IPS-18a (cell line): ENCODE measurements at regions not wholly inside any gene's neighbourhood (a gene's known extent, or its start where the extent isn't known, plus 50 kb on each side); places are given as distances from the start of the nearest gene placed in this dataset.

Experiments
- H3K27ac ChIP-seq: one replicate; pipeline ENCODE4 v1.5.1; 2013; ENCODE audit warnings: low read length
- H3K27me3 ChIP-seq: one replicate; pipeline ENCODE4 v1.6.1; 2013; ENCODE audit warnings: mild to moderate bottlenecking, low read length; ENCODE audit not compliant: control insufficient read depth, insufficient read depth
- H3K36me3 ChIP-seq: one replicate; pipeline ENCODE4 v1.6.1; 2013; ENCODE audit warnings: low read depth, low read length; ENCODE audit not compliant: control insufficient read depth
- H3K4me1 ChIP-seq: one replicate; pipeline ENCODE4 v1.6.1; 2013; ENCODE audit warnings: low read depth, low read length; ENCODE audit not compliant: control insufficient read depth
- H3K4me3 ChIP-seq: one replicate; pipeline ENCODE4 v1.5.1; 2013; ENCODE audit warnings: low read length
- H3K9ac ChIP-seq: one replicate; pipeline ENCODE4 v1.6.1; 2013; ENCODE audit warnings: mild to moderate bottlenecking, low read length, moderate library complexity
- H3K9me3 ChIP-seq: one replicate; pipeline ENCODE4 v1.6.1; 2013; ENCODE audit warnings: low read depth, low read length; ENCODE audit not compliant: control insufficient read depth

GRCh38 chr14:98186140-98186539 is 1085.9 kb downstream of the BCL11B start:
- Histone ChIP-seq H3K9ac (no peak overlapping the region), H3K4me1 (no peaks in the 10 kb centered on the region)

GRCh38 chr14:98187281-98187680 is 1084.7 kb downstream of the BCL11B start:
- Histone ChIP-seq H3K27me3 (no peaks in the 10 kb centered on the region), H3K36me3 (no peaks in the 10 kb centered on the region), H3K9me3 (no peaks in the 10 kb centered on the region), H3K27ac (no peak overlapping the region), H3K4me1 (no peaks in the 10 kb centered on the region), H3K4me3 (no peak overlapping the region), H3K9ac (no peak overlapping the region)

More at GRCh38 chr14:98186140-98186539, 1085.9 kb downstream of the BCL11B start:
- Histone ChIP-seq H3K9me3 (no peaks in the 10 kb centered on the region), H3K36me3 (no peaks in the 10 kb centered on the region), H3K27me3 (no peaks in the 10 kb centered on the region), H3K4me3 (no peak overlapping the region), H3K27ac (no peak overlapping the region)

GRCh38 chr14:98189062-98189461 is 1082.9 kb downstream of the BCL11B start:
- Histone ChIP-seq H3K36me3 (no peaks in the 10 kb centered on the region), H3K9ac (no peak overlapping the region), H3K9me3 (no peaks in the 10 kb centered on the region), H3K27me3 (no peaks in the 10 kb centered on the region), H3K27ac (no peak overlapping the region), H3K4me3 (no peak overlapping the region), H3K4me1 (no peaks in the 10 kb centered on the region)

GRCh38 chr14:98189511-98189910 is 1082.5 kb downstream of the BCL11B start:
- no peak overlapping the region for H3K27ac ChIP-seq
- H3K9me3 ChIP-seq: no peaks in the 10 kb centered on the region
- no peaks in the 10 kb centered on the region for H3K36me3 ChIP-seq
- H3K27me3 ChIP-seq: no peaks in the 10 kb centered on the region
- H3K4me1 ChIP-seq: no peaks in the 10 kb centered on the region
- no peak overlapping the region for H3K4me3 ChIP-seq
- H3K9ac ChIP-seq: no peak overlapping the region

GRCh38 chr14:98189944-98190343 is 1082.1 kb downstream of the BCL11B start:
- H3K9me3 ChIP-seq: no peaks in the 10 kb centered on the region
- no peak overlapping the region for H3K27ac ChIP-seq
- H3K9ac ChIP-seq: no peak overlapping the region
- H3K27me3 ChIP-seq: no peaks in the 10 kb centered on the region
- no peak overlapping the region for H3K4me3 ChIP-seq
- no peaks in the 10 kb centered on the region for H3K4me1 ChIP-seq
- H3K36me3 ChIP-seq: no peaks in the 10 kb centered on the region

GRCh38 chr14:98192946-98193345 is 1079.1 kb downstream of the BCL11B start:
- Histone ChIP-seq H3K4me1 (peaks cover 10% of the 10 kb centered on the region), H3K36me3 (no peaks in the 10 kb centered on the region), H3K27ac (no peak overlapping the region), H3K27me3 (no peaks in the 10 kb centered on the region), H3K4me3 (no peak overlapping the region), H3K9ac (no peak overlapping the region), H3K9me3 (no peaks in the 10 kb centered on the region)

- H3K27me3 ChIP-seq: no peaks in the 10 kb centered on the region
- peaks cover 10% of the 10 kb centered on the region for H3K4me1 ChIP-seq
- no peaks in the 10 kb centered on the region for H3K9me3 ChIP-seq
- H3K4me3 ChIP-seq: no peak overlapping the region
- H3K9ac ChIP-seq: no peak overlapping the region
- H3K27ac ChIP-seq: no peak overlapping the region
- H3K36me3 ChIP-seq: no peaks in the 10 kb centered on the region
Measured at GRCh38 chr14:98194821-98195220, 1077.2 kb downstream of the BCL11B start.

- Histone ChIP-seq H3K36me3 (no peaks in the 10 kb centered on the region), H3K27me3 (no peaks in the 10 kb centered on the region), H3K4me3 (no peak overlapping the region), H3K4me1 (peaks cover 10% of the 10 kb centered on the region), H3K9me3 (no peaks in the 10 kb centered on the region), H3K9ac (no peak overlapping the region), H3K27ac (no peak overlapping the region)
Measured at GRCh38 chr14:98195256-98195655, 1076.7 kb downstream of the BCL11B start.

- H3K36me3 ChIP-seq: no peaks in the 10 kb centered on the region
- no peaks in the 10 kb centered on the region for H3K9me3 ChIP-seq
- H3K27ac ChIP-seq: no peak overlapping the region
- H3K27me3 ChIP-seq: no peaks in the 10 kb centered on the region
- H3K4me3 ChIP-seq: no peak overlapping the region
- H3K4me1 ChIP-seq: peaks cover 10% of the 10 kb centered on the region
- no peak overlapping the region for H3K9ac ChIP-seq
Measured at GRCh38 chr14:98197933-98198332, 1074.1 kb downstream of the BCL11B start.

- no peaks in the 10 kb centered on the region for H3K9me3 ChIP-seq
- H3K4me3 ChIP-seq: no peak overlapping the region
- no peak overlapping the region for H3K27ac ChIP-seq
- H3K36me3 ChIP-seq: no peaks in the 10 kb centered on the region
- no peaks in the 10 kb centered on the region for H3K27me3 ChIP-seq
- peaks cover 10% of the 10 kb centered on the region for H3K4me1 ChIP-seq
- no peak overlapping the region for H3K9ac ChIP-seq
Measured at GRCh38 chr14:98198385-98198784, 1073.6 kb downstream of the BCL11B start.

GRCh38 chr14:98200601-98201000 is 1071.4 kb downstream of the BCL11B start:
- no peaks in the 10 kb centered on the region for H3K9me3 ChIP-seq
- H3K4me3 ChIP-seq: no peak overlapping the region
- H3K9ac ChIP-seq: no peak overlapping the region
- peaks cover 4% of the 10 kb centered on the region for H3K4me1 ChIP-seq
- no peak overlapping the region for H3K27ac ChIP-seq
- H3K27me3 ChIP-seq: no peaks in the 10 kb centered on the region
- no peaks in the 10 kb centered on the region for H3K36me3 ChIP-seq

- H3K9ac ChIP-seq: no peak overlapping the region
- no peak overlapping the region for H3K4me3 ChIP-seq
- H3K4me1 ChIP-seq: no peaks in the 10 kb centered on the region
- H3K27ac ChIP-seq: no peak overlapping the region
- H3K9me3 ChIP-seq: no peaks in the 10 kb centered on the region
- H3K36me3 ChIP-seq: no peaks in the 10 kb centered on the region
- H3K27me3 ChIP-seq: no peaks in the 10 kb centered on the region
Measured at GRCh38 chr14:98203421-98203820, 1068.6 kb downstream of the BCL11B start.
